Endothelial cell of umbilical vein (primary cell): ENCODE measurements at regions not wholly inside any gene's neighbourhood (a gene's known extent, or its start where the extent isn't known, plus 50 kb on each side); places are given as distances from the start of the nearest gene placed in this dataset.

Source experiments
- EZH2 ChIP-seq: IDR thresholded peaks from 2 replicates; pipeline ENCODE4 v1.6.1; 2012; ENCODE audit warnings: borderline replicate concordance, low read depth, mild to moderate bottlenecking, moderate library complexity, low read length, inconsistent platforms; ENCODE audit not compliant: severe bottlenecking
- FOS ChIP-seq: IDR thresholded peaks from 2 replicates; pipeline ENCODE4 v1.6.1; 2011; ENCODE audit warnings: mild to moderate bottlenecking, low read length, moderate library complexity, borderline replicate concordance; ENCODE audit not compliant: insufficient read depth
- GATA2 ChIP-seq: IDR thresholded peaks from 2 replicates; pipeline ENCODE4 v1.7.0; 2011; ENCODE audit warnings: low read depth, mild to moderate bottlenecking, moderate library complexity, mixed read lengths, low read length; ENCODE audit not compliant: insufficient read length, insufficient read depth
- JUN ChIP-seq: IDR thresholded peaks from 2 replicates; pipeline ENCODE4 v1.6.1; 2011; ENCODE audit warnings: borderline replicate concordance, low read depth; ENCODE audit not compliant: insufficient read length, insufficient read depth
- MYC ChIP-seq: IDR thresholded peaks from one replicate; pipeline ENCODE4 v1.6.1; 2011; ENCODE audit warnings: mild to moderate bottlenecking, low read depth, low read length
- POLR2A ChIP-seq: IDR thresholded peaks from 2 replicates; pipeline ENCODE4 v1.6.1; 2012; ENCODE audit warnings: low read depth, mild to moderate bottlenecking, control low read depth, low read length
- POLR2AphosphoS5 ChIP-seq: IDR thresholded peaks from 2 replicates; pipeline ENCODE4 v1.6.1; 2012; ENCODE audit warnings: low read depth, mild to moderate bottlenecking, control low read depth, low read length, moderate library complexity; ENCODE audit not compliant: insufficient read depth
- TF ChIP-seq, protein P1 (sequence below), 2 donors: IDR thresholded peaks; 1 replicate in 1 of 2; 2 replicates in 1 of 2; pipeline ENCODE4 v1.5.1; 2011; ENCODE audit warnings: low read length in 2 of 2, mild to moderate bottlenecking in 2 of 2, moderate library complexity in 2 of 2, control low read depth in 1 of 2, inconsistent platforms in 1 of 2, low read depth in 1 of 2; ENCODE audit not compliant: insufficient read depth in 1 of 2; ENCODE audit errors: extremely low read depth in 1 of 2
- TF ChIP-seq, protein P2 (sequence below): IDR thresholded peaks from 2 replicates; pipeline ENCODE4 v1.6.1; 2011; ENCODE audit not compliant: insufficient read depth, insufficient read length

DNA sequence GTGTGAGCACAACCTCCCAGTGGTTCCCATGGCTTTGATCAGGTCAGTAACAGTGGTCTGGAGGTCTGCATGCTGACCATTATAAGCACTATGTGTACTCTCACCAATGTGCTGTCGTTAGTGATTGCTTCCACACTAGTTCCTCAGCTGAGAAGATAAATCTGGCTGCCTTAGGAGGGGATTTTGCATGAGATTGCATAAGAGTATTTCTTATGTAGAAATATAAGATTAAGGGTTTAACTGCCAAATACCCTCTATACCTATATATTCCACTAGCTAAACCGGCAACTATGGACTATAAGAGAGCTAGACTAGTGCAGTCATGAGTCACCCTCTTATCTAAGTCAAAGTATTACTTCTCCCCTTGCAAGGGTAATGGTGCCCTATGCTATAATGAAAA, 580.2 kb downstream of the CDH11 start:
- TF ChIP-seq, protein P1, sequence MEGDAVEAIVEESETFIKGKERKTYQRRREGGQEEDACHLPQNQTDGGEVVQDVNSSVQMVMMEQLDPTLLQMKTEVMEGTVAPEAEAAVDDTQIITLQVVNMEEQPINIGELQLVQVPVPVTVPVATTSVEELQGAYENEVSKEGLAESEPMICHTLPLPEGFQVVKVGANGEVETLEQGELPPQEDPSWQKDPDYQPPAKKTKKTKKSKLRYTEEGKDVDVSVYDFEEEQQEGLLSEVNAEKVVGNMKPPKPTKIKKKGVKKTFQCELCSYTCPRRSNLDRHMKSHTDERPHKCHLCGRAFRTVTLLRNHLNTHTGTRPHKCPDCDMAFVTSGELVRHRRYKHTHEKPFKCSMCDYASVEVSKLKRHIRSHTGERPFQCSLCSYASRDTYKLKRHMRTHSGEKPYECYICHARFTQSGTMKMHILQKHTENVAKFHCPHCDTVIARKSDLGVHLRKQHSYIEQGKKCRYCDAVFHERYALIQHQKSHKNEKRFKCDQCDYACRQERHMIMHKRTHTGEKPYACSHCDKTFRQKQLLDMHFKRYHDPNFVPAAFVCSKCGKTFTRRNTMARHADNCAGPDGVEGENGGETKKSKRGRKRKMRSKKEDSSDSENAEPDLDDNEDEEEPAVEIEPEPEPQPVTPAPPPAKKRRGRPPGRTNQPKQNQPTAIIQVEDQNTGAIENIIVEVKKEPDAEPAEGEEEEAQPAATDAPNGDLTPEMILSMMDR (IDR thresholded peaks at IDR 0.05; ENCODE audit: extremely low read depth in 1 of 2, insufficient read depth in 1 of 2, low read depth in 1 of 2, low read length in 2 of 2), result no peak
- TF ChIP-seq FOS (no peak), POLR2A (no peak), POLR2AphosphoS5 (no peak), JUN (no peak), EZH2 (no peak), GATA2 (no peak), MYC (no peak)
- TF ChIP-seq, protein P2, sequence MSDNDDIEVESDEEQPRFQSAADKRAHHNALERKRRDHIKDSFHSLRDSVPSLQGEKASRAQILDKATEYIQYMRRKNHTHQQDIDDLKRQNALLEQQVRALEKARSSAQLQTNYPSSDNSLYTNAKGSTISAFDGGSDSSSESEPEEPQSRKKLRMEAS, result no peak
